ENCODE measurements at regions not wholly inside any gene's neighbourhood (a gene's known extent, or its start where the extent isn't known, plus 50 kb on each side); places are given as distances from the start of the nearest gene placed in this dataset.

DNA sequence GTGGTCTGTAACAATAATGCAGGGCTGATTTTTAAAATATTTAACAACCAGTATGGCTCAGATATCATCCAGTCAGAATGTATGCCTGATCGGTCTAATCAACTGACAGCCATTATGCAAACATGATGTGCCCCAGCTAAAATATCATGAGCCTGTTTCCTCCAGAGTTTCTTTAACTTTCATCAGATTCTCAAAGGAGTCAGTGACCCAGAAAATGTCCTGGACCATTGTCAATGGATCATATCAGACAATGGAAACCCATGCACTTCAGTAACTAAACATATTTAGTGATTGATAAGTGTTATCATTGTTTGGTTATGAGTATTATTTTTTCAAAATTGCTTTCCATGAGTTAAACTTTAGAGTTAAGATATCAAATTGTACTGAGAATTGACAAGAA, 173.5 kb downstream of the LMBRD1 start:
- TF ChIP-seq, protein P1, sequence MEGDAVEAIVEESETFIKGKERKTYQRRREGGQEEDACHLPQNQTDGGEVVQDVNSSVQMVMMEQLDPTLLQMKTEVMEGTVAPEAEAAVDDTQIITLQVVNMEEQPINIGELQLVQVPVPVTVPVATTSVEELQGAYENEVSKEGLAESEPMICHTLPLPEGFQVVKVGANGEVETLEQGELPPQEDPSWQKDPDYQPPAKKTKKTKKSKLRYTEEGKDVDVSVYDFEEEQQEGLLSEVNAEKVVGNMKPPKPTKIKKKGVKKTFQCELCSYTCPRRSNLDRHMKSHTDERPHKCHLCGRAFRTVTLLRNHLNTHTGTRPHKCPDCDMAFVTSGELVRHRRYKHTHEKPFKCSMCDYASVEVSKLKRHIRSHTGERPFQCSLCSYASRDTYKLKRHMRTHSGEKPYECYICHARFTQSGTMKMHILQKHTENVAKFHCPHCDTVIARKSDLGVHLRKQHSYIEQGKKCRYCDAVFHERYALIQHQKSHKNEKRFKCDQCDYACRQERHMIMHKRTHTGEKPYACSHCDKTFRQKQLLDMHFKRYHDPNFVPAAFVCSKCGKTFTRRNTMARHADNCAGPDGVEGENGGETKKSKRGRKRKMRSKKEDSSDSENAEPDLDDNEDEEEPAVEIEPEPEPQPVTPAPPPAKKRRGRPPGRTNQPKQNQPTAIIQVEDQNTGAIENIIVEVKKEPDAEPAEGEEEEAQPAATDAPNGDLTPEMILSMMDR (IDR thresholded peaks at IDR 0.05; ENCODE audit: insufficient read depth, low read length, missing control alignments) = no peak
- DNase-seq (ENCODE audit: low read depth, low spot score) = no peak
- ChIA-PET POLR2A (no interaction called here), CTCF (no interaction called here)
- no peak overlapping the region for H3K4me3 ChIP-seq (ENCODE audit: low read depth, low read length)

DNA sequence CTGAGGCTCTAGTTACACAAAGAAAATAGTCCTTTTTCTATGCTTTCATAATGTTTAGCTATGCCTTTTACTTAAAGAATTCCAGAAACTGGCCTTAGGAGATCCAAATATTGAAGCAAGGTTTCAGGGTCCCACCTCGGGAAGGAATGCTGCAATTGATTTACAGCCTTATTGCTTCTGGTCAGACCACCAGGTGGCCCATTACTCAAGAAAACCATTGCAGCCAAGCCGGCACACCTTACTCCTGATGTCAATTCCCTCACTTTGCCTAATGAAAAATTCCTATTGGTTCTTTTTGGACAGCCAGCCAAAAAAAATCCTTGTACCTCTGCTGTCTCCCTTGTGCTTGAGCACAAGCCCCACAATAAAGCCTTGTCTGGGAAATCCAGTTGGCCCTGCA, 173.9 kb downstream of the LMBRD1 start:
- DNase-seq (ENCODE audit: low read depth, low spot score) = no peak
- POLR2A ChIA-PET = no interaction called here
- TF ChIP-seq, protein P1 (IDR thresholded peaks at IDR 0.05; ENCODE audit: insufficient read depth, low read length, missing control alignments) = no peak
- CTCF ChIA-PET = no interaction called here
- H3K4me3 ChIP-seq (ENCODE audit: low read depth, low read length) = no peak overlapping the region

DNA sequence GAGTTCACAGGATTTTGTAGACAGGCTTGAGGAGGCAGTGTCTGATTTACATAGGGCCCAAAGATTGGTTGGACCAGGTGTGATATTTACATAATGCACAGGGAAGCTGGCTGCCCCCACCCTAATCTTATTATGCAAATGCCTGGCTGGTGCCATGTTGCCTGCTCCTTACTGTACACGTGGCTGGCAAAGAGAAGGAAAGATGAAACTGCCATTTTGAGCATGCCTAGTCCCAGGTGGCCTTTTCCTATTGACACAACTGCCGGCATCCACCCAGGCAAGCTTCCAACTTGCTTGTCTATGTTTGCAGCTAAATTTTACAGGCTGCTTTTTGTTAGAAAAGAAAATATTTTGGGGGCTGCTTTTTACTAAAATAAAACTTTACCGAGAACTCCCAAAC, 174.6 kb downstream of the LMBRD1 start:
- TF ChIP-seq, protein P1 (IDR thresholded peaks at IDR 0.05; ENCODE audit: insufficient read depth, low read length, missing control alignments) = no peak
- ChIA-PET POLR2A (no interaction called here), CTCF (no interaction called here)
- no peak for DNase-seq (ENCODE audit: low read depth, low spot score)
- no peak overlapping the region for H3K4me3 ChIP-seq (ENCODE audit: low read depth, low read length)

DNA sequence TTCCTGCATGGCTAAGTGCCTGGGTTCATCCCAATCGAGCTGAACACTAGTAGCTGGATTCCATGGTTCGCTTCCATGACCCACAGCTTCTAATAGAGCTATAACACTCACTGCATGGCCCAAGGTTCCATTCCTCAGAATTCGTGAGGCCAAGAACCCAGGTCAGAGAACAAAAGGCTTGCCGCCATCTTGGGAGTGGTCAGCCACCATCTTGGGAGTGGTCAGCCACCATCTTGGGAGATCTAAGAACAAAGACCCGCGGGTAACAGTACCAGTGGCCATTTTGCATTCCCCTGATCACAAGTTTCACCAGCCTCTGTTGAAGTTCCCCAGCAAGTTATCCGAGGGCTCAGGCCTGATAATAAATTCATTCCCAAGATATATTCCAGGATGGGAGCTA, 179.6 kb downstream of the LMBRD1 start:
- ChIA-PET POLR2A (no interaction called here), CTCF (no interaction called here)
- no peak for DNase-seq (ENCODE audit: low read depth, low spot score)
- TF ChIP-seq, protein P1 (IDR thresholded peaks at IDR 0.05; ENCODE audit: insufficient read depth, low read length, missing control alignments) = no peak
- no peak overlapping the region for H3K4me3 ChIP-seq (ENCODE audit: low read depth, low read length)

DNA sequence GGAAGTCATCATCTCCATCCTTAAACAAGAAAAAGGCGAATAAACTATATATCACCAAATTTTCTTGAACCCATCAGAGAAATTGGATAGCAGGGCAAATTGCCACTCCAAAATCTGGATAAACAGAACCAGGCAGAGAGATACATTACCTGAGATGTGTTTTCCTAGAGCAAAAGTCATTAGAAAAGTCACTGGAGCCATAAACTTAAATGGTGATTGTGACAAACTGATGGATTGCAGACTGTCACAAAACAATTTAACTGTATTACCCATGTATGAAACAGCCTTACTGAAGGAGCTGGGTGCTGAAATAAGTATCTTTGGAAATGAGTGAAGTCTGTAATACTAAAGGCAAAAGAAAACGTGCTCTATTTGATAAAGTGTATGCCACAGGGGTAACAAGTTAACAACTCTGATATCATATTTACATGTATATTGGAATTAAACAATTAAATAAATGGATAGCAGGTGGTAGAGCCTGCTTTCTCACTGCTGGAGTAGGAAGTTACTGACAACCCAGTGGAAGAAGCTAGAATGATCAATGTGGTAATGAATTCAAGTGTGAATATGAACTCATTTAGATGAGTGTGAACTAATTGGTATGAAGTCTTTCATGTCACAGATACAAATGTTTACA, 186.9 kb downstream of the LMBRD1 start:
- no peak for DNase-seq (ENCODE audit: low read depth, low spot score)
- CTCF ChIA-PET = no interaction called here
- TF ChIP-seq, protein P1 (IDR thresholded peaks at IDR 0.05; ENCODE audit: insufficient read depth, low read length, missing control alignments) = no peak
- POLR2A ChIA-PET = no interaction called here
- no peak overlapping the region for H3K4me3 ChIP-seq (ENCODE audit: low read depth, low read length)

DNA sequence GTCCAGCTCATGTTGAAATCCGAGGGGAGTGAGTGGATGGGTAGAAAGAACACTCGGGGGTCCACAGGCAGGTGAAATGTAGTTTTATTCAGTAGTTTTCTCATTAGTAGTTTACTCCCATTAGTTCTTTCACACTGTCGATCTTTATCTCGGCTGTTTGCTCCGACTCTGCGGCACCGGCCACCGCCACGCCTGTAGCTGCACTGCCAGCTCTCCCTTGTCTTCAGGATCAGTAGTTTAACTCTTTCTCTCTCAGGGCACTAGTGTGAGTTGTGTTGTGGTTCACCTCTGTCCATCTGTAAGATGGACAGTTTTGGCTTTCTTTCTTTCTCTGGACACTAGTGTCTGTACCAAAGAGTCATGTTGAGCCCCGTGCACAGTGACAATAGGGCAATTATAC, 195.7 kb downstream of the LMBRD1 start:
- POLR2A ChIA-PET = no interaction called here
- CTCF ChIA-PET = no interaction called here

More for the DNA sequence above, 195.7 kb downstream of the LMBRD1 start:
- no peak for DNase-seq (ENCODE audit: low read depth, low spot score)
- TF ChIP-seq, protein P1 (IDR thresholded peaks at IDR 0.05; ENCODE audit: insufficient read depth, low read length, missing control alignments) = no peak
- no peak overlapping the region for H3K4me3 ChIP-seq (ENCODE audit: low read depth, low read length)

Data from AG04449 (cell line).